ENCODE measurements at regions not wholly inside any gene's neighbourhood (a gene's known extent, or its start where the extent isn't known, plus 50 kb on each side); places are given as distances from the start of the nearest gene placed in this dataset.
A peak's percentile ranks its signal among the peaks of the same experiment; 100 is the strongest.

DNA sequence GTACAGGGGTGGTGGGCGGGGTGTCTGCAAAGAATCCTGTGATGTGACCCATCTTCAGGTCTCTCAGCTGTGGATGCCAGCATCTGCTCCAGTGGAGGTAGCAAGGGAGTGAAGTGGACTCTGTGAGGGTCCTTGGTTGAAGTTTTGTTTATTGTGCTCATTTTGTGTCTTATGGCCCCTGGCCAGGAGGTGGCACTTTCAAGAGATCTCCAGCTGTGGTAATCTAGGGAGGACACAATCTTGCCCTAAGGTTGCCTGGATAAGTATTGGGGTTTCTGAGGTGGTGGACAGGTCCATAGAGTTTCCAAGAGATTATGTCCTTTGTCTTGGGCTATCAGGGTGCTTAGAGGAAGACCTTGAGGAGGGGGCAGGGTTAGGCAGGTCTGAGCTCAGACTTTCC, 260.7 kb downstream of the CCDC59 start:
- no peak for DNase-seq (ENCODE audit: low read depth, low spot score)
- Histone ChIP-seq H3K27me3 (ENCODE audit: insufficient read depth, insufficient read length) (no peaks in the 10 kb centered on the region), H3K4me1 (ENCODE audit: insufficient read depth, insufficient read length) (peaks cover 6% of the 10 kb centered on the region), H3K36me3 (ENCODE audit: insufficient read depth, insufficient read length, low read length) (no peaks in the 10 kb centered on the region), H3K9ac (ENCODE audit: insufficient read length, low read depth) (no peak overlapping the region), H3K9me3 (ENCODE audit: insufficient read depth, low read length) (no peaks in the 10 kb centered on the region), H3K4me3 (ENCODE audit: insufficient read length, low read depth) (no peak overlapping the region)
- TF ChIP-seq SUZ12 (IDR thresholded peaks at IDR 0.05; ENCODE audit: extremely low read depth, insufficient read depth, insufficient read length) (no peak), ZNF274 (IDR thresholded peaks at IDR 0.05; ENCODE audit: low read depth, low read length) (no peak), YY1 (IDR thresholded peaks at IDR 0.05; ENCODE audit: insufficient read depth, insufficient read length) (no peak)

DNA sequence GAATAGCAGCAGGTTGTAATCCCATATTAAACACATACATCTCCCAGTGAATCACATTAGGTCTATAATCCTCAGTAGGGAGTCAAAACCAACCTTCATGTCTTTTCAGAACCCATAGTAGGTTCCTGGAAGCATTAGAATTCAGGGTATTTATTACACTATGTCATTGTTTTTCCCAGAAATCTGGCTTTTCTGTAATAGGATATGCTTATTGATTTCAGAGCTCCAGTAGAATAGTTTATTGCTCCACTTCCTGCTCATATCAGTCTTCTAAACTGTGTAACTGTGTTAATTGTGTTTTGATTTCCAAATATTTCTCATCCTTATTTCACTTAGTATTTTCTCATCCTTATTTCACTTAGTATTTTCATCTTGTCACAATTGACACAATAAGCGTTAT, 268.0 kb downstream of the CCDC59 start:
- Histone ChIP-seq H3K27me3 (ENCODE audit: insufficient read depth, insufficient read length) (no peaks in the 10 kb centered on the region), H3K4me1 (ENCODE audit: insufficient read depth, insufficient read length) (no peaks in the 10 kb centered on the region), H3K4me3 (ENCODE audit: insufficient read length, low read depth) (no peak overlapping the region), H3K9me3 (ENCODE audit: insufficient read depth, low read length) (0 out of 2 replicates have a peak, but pooled peaks cover 7% of the 10 kb centered on the region), H3K9ac (ENCODE audit: insufficient read length, low read depth) (no peak overlapping the region), H3K36me3 (ENCODE audit: insufficient read depth, insufficient read length, low read length) (no peaks in the 10 kb centered on the region)
- no peak for DNase-seq (ENCODE audit: low read depth, low spot score)
- TF ChIP-seq SUZ12 (IDR thresholded peaks at IDR 0.05; ENCODE audit: extremely low read depth, insufficient read depth, insufficient read length) (no peak), YY1 (IDR thresholded peaks at IDR 0.05; ENCODE audit: insufficient read depth, insufficient read length) (no peak), ZNF274 (IDR thresholded peaks at IDR 0.05; ENCODE audit: low read depth, low read length) (no peak)

DNA sequence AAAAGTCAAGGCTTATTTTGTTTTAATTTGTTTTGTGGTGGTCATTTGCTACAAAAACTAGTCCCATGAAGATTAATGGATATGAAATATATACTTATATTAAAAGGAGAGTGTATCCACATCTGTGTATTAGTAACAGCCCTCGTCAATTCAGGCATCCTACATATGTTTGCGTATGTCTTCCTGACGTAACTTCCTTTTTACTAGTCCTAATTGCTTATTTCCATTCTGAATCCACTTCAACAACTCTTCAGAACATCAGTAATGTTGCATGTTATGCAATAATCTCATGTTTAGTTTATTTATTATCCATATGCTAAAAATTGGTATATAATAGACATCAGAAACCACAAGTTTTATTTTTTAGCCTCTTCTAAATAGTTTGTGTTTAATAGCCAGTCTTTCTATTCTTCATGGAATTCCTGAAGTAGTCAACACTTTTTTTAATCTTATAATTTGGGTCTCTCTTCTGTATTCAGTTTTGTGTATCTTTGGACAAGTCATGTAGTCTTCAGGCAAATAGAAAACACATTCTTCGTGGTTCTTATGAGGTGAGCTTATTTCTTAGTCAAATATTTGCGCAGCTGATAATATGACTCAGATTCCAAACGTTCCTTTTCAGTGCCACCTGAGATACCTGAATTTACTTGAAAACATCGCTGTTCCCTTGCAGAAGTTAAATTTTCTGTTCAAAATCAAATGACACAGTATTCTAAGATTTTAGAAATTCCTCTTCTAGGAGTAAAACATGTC, 268.6 kb downstream of the CCDC59 start:
- Histone ChIP-seq H3K9me3 (ENCODE audit: insufficient read depth, low read length) (0 out of 2 replicates have a peak, but pooled peaks cover 7% of the 10 kb centered on the region), H3K4me1 (ENCODE audit: insufficient read depth, insufficient read length) (no peaks in the 10 kb centered on the region), H3K36me3 (ENCODE audit: insufficient read depth, insufficient read length, low read length) (no peaks in the 10 kb centered on the region), H3K27me3 (ENCODE audit: insufficient read depth, insufficient read length) (no peaks in the 10 kb centered on the region), H3K9ac (ENCODE audit: insufficient read length, low read depth) (no peak overlapping the region), H3K4me3 (ENCODE audit: insufficient read length, low read depth) (no peak overlapping the region)
- no peak for DNase-seq (ENCODE audit: low read depth, low spot score)
- no peak for TF ChIP-seq SUZ12 (IDR thresholded peaks at IDR 0.05; ENCODE audit: extremely low read depth, insufficient read depth, insufficient read length)
- TF ChIP-seq YY1 (IDR thresholded peaks at IDR 0.05; ENCODE audit: insufficient read depth, insufficient read length), result no peak
- TF ChIP-seq ZNF274 (IDR thresholded peaks at IDR 0.05; ENCODE audit: low read depth, low read length), result no peak

DNA sequence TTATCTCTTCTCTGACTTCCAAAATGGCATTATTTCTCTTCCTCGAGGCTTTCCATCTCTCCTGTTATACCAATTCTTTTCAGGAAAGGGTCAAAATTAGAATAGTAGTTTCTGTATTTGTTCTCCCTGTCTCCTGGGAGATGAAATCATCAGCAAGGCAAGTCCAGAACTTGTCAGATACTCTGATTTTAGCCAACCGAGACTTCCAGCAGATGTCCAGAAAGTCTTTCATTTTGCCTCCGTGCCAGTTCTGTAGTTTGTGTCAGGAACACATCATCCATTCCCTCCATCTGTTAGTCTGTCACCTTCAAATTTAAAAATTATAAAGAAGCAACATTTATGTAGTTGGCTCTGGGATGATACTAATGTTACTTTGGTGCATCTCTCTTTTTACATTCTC, 275.7 kb downstream of the CCDC59 start:
- DNase-seq (ENCODE audit: low read depth, low spot score), result no peak
- Histone ChIP-seq H3K9ac (ENCODE audit: insufficient read length, low read depth) (no peak overlapping the region), H3K27me3 (ENCODE audit: insufficient read depth, insufficient read length) (no peaks in the 10 kb centered on the region), H3K36me3 (ENCODE audit: insufficient read depth, insufficient read length, low read length) (no peaks in the 10 kb centered on the region), H3K9me3 (ENCODE audit: insufficient read depth, low read length) (0 out of 2 replicates have a peak, but pooled peaks cover 1% of the 10 kb centered on the region), H3K4me3 (ENCODE audit: insufficient read length, low read depth) (no peak overlapping the region), H3K4me1 (ENCODE audit: insufficient read depth, insufficient read length) (no peaks in the 10 kb centered on the region)
- no peak for TF ChIP-seq ZNF274 (IDR thresholded peaks at IDR 0.05; ENCODE audit: low read depth, low read length)
- TF ChIP-seq SUZ12 (IDR thresholded peaks at IDR 0.05; ENCODE audit: extremely low read depth, insufficient read depth, insufficient read length), result no peak
- TF ChIP-seq YY1 (IDR thresholded peaks at IDR 0.05; ENCODE audit: insufficient read depth, insufficient read length), result no peak

DNA sequence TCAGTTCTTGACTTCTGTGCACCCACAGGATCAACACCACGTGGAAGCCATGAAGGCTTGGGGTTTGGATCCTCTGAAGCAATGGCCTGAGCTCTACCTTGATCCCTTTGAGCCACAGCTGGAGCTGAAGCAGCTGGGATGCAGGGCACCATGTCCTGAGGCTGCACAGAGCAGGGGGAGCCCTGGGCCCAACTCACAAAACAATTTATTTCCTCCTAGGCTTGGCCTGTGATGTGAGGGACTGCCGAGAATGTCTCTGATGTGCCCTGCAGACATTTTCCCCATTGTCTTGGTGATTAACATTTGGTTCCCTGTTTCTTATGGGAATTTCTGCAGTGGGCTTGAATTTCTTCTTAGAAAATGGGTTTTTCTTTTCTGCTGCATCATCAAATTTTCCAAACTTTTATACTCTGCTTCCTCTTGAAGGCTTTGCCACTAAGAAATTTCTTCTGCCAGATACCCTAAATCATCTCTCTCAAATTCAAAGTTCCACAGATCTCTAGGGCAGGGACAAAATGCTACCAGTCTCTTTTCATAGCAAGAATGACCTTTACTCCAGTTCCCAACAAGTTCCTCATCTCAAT, 288.2 kb downstream of the CCDC59 start:
- Histone ChIP-seq H3K27me3 (ENCODE audit: insufficient read depth, insufficient read length) (no peaks in the 10 kb centered on the region), H3K4me1 (ENCODE audit: insufficient read depth, insufficient read length) (no peaks in the 10 kb centered on the region), H3K9ac (ENCODE audit: insufficient read length, low read depth) (no peak overlapping the region), H3K9me3 (ENCODE audit: insufficient read depth, low read length) (peaks cover 17% of the 10 kb centered on the region; the same call in 1 of the 2 replicates), H3K36me3 (ENCODE audit: insufficient read depth, insufficient read length, low read length) (no peaks in the 10 kb centered on the region), H3K4me3 (ENCODE audit: insufficient read length, low read depth) (no peak overlapping the region)
- peak; percentile 39 for DNase-seq (ENCODE audit: low read depth, low spot score)
- TF ChIP-seq ZNF274 (IDR thresholded peaks at IDR 0.05; ENCODE audit: low read depth, low read length) (no peak), YY1 (IDR thresholded peaks at IDR 0.05; ENCODE audit: insufficient read depth, insufficient read length) (no peak), SUZ12 (IDR thresholded peaks at IDR 0.05; ENCODE audit: extremely low read depth, insufficient read depth, insufficient read length) (no peak)

DNA sequence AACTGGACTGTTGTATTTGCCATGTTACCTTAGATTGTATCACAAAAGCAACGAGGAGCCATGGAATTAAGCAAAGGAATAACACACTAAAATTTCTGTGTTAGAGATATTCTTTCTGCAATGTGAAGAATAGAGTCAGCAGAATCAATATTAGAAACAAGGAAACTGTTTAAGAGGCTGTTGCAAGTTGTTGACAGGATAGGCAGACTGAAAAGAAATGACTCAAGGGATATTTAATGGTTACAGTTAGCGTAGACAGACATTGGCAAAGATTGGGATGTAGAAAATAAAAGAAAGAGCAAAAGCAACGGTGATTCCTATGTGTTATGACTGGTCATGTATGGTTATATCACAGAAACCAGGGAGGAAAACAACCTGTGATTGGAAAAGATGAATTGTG, 299.0 kb upstream of the PPFIA2 start:
- Histone ChIP-seq H3K4me1 (ENCODE audit: insufficient read depth, insufficient read length) (no peaks in the 10 kb centered on the region), H3K9ac (ENCODE audit: insufficient read length, low read depth) (no peak overlapping the region), H3K27me3 (ENCODE audit: insufficient read depth, insufficient read length) (no peaks in the 10 kb centered on the region), H3K9me3 (ENCODE audit: insufficient read depth, low read length) (no peaks in the 10 kb centered on the region), H3K36me3 (ENCODE audit: insufficient read depth, insufficient read length, low read length) (no peaks in the 10 kb centered on the region), H3K4me3 (ENCODE audit: insufficient read length, low read depth) (no peak overlapping the region)
- DNase-seq (ENCODE audit: low read depth, low spot score), result no peak
- TF ChIP-seq YY1 (IDR thresholded peaks at IDR 0.05; ENCODE audit: insufficient read depth, insufficient read length) (no peak), ZNF274 (IDR thresholded peaks at IDR 0.05; ENCODE audit: low read depth, low read length) (no peak), SUZ12 (IDR thresholded peaks at IDR 0.05; ENCODE audit: extremely low read depth, insufficient read depth, insufficient read length) (no peak)

DNA sequence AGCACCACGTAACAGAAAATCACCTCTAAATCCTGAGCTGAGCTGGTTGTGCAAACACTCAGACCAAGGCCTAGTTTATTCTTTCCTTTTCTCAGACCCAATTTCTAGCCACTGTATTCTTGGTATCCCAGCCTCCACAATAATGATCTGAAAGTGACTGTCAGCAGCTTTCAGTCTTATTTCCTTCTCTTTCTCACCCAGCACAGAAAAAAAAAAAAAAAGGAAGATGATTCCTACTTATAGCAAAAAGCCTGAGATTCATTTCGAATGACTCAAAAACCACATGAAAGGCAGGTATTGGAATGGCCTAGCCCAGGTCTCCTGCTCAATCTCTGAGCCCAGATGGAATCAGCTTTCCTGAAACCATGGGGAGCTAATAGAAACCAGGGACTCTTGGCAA, 298.6 kb upstream of the PPFIA2 start:
- no peak for DNase-seq (ENCODE audit: low read depth, low spot score)
- no peaks in the 10 kb centered on the region for H3K4me1 ChIP-seq (ENCODE audit: insufficient read depth, insufficient read length)
- no peaks in the 10 kb centered on the region for H3K27me3 ChIP-seq (ENCODE audit: insufficient read depth, insufficient read length)
- no peaks in the 10 kb centered on the region for H3K9me3 ChIP-seq (ENCODE audit: insufficient read depth, low read length)
- H3K9ac ChIP-seq (ENCODE audit: insufficient read length, low read depth), result no peak overlapping the region
- no peak for TF ChIP-seq ZNF274 (IDR thresholded peaks at IDR 0.05; ENCODE audit: low read depth, low read length)
- TF ChIP-seq SUZ12 (IDR thresholded peaks at IDR 0.05; ENCODE audit: extremely low read depth, insufficient read depth, insufficient read length), result no peak
- no peak for TF ChIP-seq YY1 (IDR thresholded peaks at IDR 0.05; ENCODE audit: insufficient read depth, insufficient read length)
- no peaks in the 10 kb centered on the region for H3K36me3 ChIP-seq (ENCODE audit: insufficient read depth, insufficient read length, low read length)
- H3K4me3 ChIP-seq (ENCODE audit: insufficient read length, low read depth), result no peak overlapping the region
